D721Med (cell line): ENCODE measurements at regions not wholly inside any gene's neighbourhood (a gene's known extent, or its start where the extent isn't known, plus 50 kb on each side); places are given as distances from the start of the nearest gene placed in this dataset.

Experiments
- DNase-seq: peaks from one replicate; pipeline ENCODE4 v3.0.0; 2011; ENCODE audit warnings: low spot score; ENCODE audit not compliant: insufficient read length
- FAIRE-seq: peaks from 2 replicates; lab custom pipeline; 2011; peaks lifted over from hg19 to GRCh38; lab: Jason Lieb, UNC
- TF ChIP-seq, protein P1 (sequence below): IDR thresholded peaks from 2 replicates; pipeline ENCODE4 v1.5.1; 2012; ENCODE audit warnings: mild to moderate bottlenecking, control low read depth; ENCODE audit not compliant: insufficient read depth; ENCODE audit errors: missing control alignments

DNA sequence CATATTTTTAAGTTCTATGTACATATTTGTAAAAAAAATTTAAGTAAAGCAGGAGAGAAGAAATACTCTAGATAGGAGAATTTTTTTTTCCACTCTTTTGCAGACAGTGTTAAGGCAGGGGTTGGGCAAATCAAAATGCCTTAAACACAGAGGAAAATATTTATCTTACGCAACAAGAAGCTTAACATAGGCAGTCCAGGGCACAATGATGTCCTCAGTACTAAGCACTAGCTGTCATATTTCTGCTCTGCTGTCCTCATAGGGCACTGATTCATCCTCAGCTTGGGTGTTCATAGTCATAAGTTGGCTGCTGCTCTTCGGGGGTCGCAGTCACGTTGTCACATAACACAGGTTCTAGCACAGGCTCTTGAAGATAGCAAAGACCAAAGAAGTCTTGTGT is 247.4 kb downstream of the PTBP2 start:
- TF ChIP-seq, protein P1, sequence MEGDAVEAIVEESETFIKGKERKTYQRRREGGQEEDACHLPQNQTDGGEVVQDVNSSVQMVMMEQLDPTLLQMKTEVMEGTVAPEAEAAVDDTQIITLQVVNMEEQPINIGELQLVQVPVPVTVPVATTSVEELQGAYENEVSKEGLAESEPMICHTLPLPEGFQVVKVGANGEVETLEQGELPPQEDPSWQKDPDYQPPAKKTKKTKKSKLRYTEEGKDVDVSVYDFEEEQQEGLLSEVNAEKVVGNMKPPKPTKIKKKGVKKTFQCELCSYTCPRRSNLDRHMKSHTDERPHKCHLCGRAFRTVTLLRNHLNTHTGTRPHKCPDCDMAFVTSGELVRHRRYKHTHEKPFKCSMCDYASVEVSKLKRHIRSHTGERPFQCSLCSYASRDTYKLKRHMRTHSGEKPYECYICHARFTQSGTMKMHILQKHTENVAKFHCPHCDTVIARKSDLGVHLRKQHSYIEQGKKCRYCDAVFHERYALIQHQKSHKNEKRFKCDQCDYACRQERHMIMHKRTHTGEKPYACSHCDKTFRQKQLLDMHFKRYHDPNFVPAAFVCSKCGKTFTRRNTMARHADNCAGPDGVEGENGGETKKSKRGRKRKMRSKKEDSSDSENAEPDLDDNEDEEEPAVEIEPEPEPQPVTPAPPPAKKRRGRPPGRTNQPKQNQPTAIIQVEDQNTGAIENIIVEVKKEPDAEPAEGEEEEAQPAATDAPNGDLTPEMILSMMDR: no peak
- no peak for DNase-seq
- no peak for FAIRE-seq

DNA sequence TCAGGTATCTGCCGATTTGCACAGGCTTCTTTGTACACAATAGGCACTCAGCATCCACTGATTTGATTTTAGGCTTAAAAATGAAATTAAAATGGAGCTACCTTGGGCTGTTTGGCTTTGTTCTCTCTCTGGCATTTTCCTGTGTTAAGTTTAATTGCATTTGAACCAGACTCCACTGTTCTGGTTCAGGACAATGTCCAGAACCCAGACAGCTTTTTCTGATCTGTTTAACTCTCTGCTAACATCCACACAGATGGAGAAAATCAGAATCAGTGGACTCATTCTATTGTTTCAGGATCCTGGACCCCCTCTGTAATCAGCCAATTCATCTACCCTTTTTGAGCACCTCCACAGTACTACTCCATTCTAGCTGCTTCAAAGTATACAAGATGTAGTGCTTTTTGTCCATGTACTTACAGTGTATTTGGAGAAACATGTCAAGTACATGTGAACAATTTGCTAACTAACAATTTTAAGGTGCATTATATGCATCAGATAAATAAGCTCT is 248.1 kb downstream of the PTBP2 start:
- TF ChIP-seq, protein P1: no peak
- no peak for FAIRE-seq
- no peak for DNase-seq

DNA sequence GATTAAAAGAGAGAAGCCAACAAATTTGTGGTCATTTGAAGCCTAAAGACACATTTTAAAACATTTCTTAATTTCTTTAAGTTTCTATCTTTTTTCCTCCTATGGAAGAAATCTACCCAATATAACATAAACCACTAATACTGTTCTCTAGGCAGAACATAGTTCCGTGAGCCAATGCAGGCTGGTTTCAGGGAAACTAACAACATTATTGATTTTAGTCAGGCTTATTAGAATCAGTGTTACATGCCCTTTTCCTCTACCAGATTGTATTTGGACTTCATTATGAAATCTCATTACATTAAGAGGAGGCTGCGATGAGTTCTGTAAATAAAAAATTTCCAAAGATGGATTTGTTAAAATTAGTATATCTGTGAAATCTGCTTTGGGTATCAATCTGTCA is 249.9 kb downstream of the PTBP2 start:
- no peak for DNase-seq
- TF ChIP-seq, protein P1: no peak
- no peak for FAIRE-seq

DNA sequence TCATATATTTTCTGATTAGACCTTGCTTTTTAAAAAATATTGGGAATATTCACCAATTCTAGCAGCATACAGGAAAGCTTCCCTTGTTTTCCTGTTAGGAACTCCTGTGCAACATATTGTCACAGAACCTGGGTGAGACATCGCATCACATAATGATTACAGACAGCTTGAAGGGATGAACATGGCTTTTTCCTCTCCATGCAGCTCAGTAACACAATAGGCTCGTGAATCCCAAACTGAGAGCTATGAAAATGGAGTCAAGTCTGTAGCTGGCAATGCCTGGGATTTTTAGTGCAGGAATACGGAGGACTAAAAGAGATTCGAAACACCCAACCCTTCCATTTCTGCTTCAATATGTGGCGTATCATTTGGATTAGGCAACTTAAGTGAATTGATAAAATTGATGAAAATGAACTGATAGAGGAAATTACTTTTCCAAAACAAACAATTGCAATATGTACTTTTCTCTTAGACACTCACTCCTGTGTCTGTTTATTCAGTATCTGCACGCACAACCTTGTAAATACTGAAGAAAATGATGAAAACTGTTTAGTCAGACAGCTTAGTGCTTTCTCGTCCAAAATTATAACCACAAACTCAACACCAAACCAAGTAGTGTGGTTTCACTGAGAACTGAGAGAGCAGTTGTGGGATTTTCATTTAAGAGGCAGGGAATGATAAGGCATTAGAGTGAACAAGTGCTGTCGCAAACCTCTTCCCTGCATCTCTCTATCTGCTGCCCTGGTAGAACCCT is 250.4 kb downstream of the PTBP2 start:
- TF ChIP-seq, protein P1: no peak
- DNase-seq (no peak), FAIRE-seq (no peak)

DNA sequence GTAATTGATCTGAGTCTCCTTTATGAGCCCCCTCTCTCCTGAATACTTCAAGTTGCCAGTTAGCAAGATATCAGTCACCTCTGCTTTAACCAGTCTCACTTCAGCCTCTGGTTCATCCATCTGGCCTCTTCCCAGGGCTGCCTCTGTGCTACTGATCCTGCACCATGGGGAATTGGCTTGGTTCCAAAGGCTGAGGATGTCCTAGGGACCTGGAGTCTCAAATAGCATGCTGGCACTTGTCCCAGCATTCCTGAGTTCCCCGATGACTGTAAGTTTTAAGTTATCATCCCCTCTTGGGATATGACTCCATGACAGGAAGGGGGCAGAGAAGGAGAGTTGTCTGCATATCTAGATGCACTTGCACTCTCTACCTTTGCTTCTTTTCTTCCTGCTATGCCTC is 252.0 kb downstream of the PTBP2 start:
- TF ChIP-seq, protein P1: no peak
- FAIRE-seq: no peak
- no peak for DNase-seq

DNA sequence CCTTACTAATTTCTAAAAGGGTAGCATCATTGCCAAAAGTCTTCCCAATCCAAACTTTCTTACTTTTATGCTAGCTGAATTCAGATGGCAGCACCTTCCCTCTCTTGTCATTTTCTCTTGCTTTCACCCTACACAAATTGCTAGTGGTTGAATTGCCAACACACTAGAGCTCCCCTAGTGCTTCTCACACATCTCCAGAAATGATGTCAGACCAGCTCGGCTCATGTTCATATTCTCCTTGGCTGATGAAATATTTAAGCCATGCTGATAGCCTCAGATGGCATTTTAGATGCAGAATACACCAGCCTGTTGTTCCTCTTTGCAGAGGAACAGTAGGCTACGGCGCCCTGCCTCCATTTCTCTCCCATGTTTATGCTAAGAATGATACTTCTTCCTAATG is 256.9 kb downstream of the PTBP2 start:
- DNase-seq: no peak
- no peak for FAIRE-seq
- TF ChIP-seq, protein P1: no peak

DNA sequence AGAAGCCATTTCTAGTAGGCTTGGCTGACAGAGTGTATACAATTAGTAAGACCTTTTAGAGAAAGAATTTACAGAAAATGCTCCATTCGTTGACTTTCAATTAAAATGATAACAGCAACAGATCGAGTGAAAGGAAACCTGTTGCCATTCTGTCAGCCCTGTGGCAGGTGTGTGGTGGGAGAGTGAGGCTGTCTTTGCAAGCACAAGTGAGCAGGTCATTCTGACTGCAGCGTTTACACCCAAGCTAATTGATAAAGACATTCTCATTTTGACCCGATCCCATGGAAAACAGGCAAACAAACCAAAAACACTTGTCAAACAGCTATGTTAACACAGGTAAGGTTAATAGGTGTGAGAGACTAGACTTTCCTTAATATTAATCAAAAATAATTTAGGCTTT is 257.3 kb downstream of the PTBP2 start:
- DNase-seq: no peak
- FAIRE-seq: no peak
- TF ChIP-seq, protein P1: no peak
